ENCODE measurements at regions not wholly inside any gene's neighbourhood (a gene's known extent, or its start where the extent isn't known, plus 50 kb on each side); places are given as distances from the start of the nearest gene placed in this dataset.

GRCh38 chr2:239657236-239657635 lies 256.4 kb upstream of the HDAC4 start:
- TF ChIP-seq REST (IDR thresholded peaks at IDR 0.05; ENCODE audit: low read depth, low read length): no peak
- TF ChIP-seq POLR2A (IDR thresholded peaks at IDR 0.05; ENCODE audit: low read depth, low read length): no peak
- no peak for TF ChIP-seq CTCF (IDR thresholded peaks at IDR 0.05 in 2 of 3, conservative IDR thresholded peaks at IDR 0.05 in 1 of 3; ENCODE audit: control insufficient read depth in 2 of 3, extremely low read depth in 1 of 3, insufficient read depth in 1 of 3, low read depth in 3 of 3, low read length in 3 of 3)
- no peak for TF ChIP-seq KDM1A (IDR thresholded peaks at IDR 0.05; ENCODE audit: borderline replicate concordance)
- TF ChIP-seq EGR1 (IDR thresholded peaks at IDR 0.05; ENCODE audit: borderline replicate concordance in 1 of 2, low read depth in 2 of 2, low read length in 2 of 2): no peak
- TF ChIP-seq CEBPB (IDR thresholded peaks at IDR 0.05; ENCODE audit: borderline replicate concordance in 1 of 2, low read depth in 2 of 2, low read length in 2 of 2): no peak

Measured in GM12878 (cell line).